Erythroblast (primary cell): ENCODE measurements at regions not wholly inside any gene's neighbourhood (a gene's known extent, or its start where the extent isn't known, plus 50 kb on each side); places are given as distances from the start of the nearest gene placed in this dataset.

Source experiments
- DNase-seq, 2 experiments: peaks; one replicate each; lab custom pipeline; 2025; lab: John Stamatoyannopoulos, UW
- GATA1 ChIP-seq: IDR thresholded peaks from 2 replicates; pipeline ENCODE4 v1.6.1; 2011; ENCODE audit warnings: low read depth, mild to moderate bottlenecking, control low read depth, low read length, moderate library complexity
- POLR2A ChIP-seq: IDR thresholded peaks from 2 replicates; pipeline ENCODE4 v1.6.1; 2011; ENCODE audit warnings: mild to moderate bottlenecking, low read length

DNA sequence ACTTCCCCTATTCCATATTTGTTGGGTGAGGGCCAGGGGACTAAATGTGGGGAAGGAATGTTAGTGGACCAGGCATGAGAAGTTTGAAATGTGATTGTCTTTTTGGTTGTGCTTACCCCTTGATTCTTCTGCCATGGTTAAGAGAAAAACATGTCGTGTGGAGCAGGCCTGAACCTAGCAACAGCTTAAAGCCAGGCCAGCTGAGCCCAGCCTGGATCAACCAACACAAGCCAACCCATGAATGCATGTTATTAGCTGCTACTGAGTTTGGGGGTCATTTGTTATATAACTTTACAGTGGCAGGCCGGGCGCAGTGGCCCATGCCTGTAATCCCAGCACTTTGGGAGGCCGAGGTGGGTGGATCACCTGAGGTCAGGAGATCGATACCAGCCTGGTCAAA is 52.4 kb upstream of the TRIO start:
- TF ChIP-seq POLR2A, result no peak
- no peak for TF ChIP-seq GATA1
- no peak for DNase-seq

GRCh38 chr5:14090290-14090689 is 52.9 kb upstream of the TRIO start:
- DNase-seq, result no peak
- TF ChIP-seq POLR2A, result no peak
- no peak for TF ChIP-seq GATA1

DNA sequence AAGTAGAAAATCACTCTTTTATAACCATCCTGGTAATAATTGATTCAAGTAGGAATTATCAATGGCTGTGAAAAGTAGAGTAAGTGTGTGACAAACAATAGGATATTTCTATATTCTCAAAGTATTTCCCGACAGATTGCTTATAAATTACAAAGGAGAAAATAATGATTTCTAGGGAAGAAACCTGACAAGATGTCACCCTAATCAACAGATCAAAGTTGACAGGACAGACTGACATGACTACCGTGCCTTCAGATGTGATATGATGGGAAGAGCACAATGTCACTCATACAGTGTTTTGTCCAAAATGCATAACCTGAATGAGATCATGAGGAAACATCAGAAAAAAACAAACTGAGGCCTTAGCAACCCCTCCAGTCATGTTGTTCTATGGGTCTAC is 53.9 kb upstream of the TRIO start:
- no peak for DNase-seq
- TF ChIP-seq POLR2A (no peak), GATA1 (no peak)

GRCh38 chr5:14086261-14086660 is 56.9 kb upstream of the TRIO start:
- no peak for DNase-seq
- no peak for TF ChIP-seq POLR2A
- no peak for TF ChIP-seq GATA1

- TF ChIP-seq POLR2A, result no peak
- no peak for TF ChIP-seq GATA1
- DNase-seq, result no peak
Measured at GRCh38 chr5:14082973-14083372, 60.2 kb upstream of the TRIO start.

DNA sequence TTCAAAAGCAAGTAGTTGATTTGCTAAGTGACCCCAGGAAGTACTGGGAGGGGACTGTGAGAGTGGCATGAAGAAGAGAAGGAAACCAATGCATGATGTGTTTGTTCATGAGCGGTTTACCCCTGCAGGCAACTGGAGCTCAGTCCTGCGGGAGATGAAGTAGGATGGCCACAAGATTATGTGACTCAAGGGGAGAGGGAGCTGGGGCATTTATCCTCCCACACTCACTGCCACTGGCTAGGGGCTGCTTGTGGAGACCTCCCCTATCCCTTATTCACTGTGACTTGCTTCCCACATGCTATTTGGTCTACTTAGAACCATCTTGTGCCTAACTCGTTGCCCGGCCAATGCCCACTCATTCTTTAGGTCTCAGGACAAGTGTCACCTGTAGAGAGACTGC is 60.6 kb upstream of the TRIO start:
- TF ChIP-seq POLR2A (no peak), GATA1 (no peak)

DNA sequence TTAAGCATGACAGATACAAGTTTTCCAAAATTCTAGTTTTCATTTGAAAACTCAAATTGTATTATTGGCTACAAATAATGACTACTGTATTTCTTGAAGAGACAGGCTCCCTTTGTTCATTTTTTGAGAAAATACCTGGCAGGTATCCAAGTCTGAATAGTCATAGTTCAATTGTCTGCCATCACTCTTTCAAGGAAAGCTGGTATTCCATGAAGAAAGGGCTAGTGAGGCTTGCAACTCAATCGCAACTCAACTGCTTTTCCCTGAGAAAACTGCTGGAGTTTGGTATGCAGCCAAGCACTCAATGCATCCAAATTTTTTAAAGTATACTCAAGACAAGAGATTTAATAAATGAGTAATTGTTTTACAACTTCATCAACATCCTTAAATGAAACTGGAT is 61.4 kb upstream of the TRIO start:
- no peak for TF ChIP-seq POLR2A
- no peak for TF ChIP-seq GATA1

More for the DNA sequence above, 60.6 kb upstream of the TRIO start:
- no peak for DNase-seq

DNA sequence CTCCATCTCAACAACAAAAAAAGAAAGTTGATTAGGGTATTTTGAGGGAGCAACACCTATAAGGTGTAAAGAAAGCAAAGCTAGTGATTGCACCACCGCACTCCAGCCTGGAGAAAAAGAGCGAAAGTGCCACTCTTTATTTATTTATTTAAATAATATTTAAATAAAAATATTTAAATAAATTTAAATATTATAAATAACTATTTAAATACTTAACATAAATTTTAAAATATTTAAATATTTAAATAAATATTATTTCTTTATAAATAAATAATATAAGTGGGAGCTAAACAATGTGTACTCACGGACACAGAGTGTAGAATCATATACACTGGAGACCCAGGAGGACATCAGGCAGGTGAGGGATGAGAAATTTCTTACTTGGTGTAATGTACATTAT is 64.4 kb upstream of the TRIO start:
- TF ChIP-seq GATA1 (no peak), POLR2A (no peak)
- DNase-seq, result no peak

More for the DNA sequence above, 61.4 kb upstream of the TRIO start:
- DNase-seq, result no peak

- TF ChIP-seq POLR2A (no peak), GATA1 (no peak)
- DNase-seq, result no peak
Measured at GRCh38 chr5:14077501-14077900, 65.6 kb upstream of the TRIO start.

DNA sequence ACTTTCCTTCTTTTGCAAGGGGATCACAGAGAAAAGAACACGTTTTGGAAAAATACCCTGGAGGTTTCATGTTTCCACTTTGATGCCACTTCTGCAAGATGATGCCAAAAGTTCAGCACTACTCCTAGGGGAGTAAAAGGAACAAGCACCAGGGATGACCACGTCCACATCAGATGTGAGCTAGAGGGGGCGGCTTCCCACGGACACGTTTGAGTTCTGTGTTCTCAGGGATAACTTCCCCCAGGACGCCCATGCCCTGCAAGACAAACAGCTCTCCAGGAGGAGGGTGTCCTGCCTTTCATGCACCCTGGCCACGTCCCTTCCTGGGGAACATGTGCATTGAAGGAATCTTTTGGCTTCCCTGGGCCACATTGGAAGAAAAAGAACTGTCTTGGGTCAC is 66.6 kb upstream of the TRIO start:
- TF ChIP-seq GATA1 (no peak), POLR2A (no peak)
- DNase-seq, result no peak

- TF ChIP-seq GATA1 (no peak), POLR2A (no peak)
- DNase-seq, result no peak
Measured at GRCh38 chr5:14075937-14076336, 67.2 kb upstream of the TRIO start.

GRCh38 chr5:14071433-14071832 is 71.7 kb upstream of the TRIO start:
- TF ChIP-seq POLR2A, result no peak
- TF ChIP-seq GATA1, result no peak
- no peak for DNase-seq

DNA sequence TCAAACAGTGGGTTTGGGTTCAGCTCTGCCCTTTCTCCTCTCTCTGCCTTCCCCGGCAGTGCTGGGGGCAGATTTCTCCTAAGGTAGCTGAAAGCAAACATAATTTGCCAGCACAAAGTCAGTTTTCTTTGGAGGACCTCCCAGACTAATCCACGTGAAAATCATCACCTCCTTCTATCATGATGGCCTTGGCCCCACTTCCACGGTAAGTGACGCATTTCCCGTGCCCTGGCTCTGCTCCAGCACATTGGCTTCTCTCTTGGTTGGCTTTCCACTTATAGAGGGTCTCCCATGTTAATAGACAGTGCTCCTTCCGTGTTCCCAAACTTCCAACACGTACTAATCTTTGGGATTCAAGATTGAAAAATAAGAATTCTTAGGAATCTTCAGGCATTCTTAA is 74.1 kb upstream of the TRIO start:
- TF ChIP-seq GATA1, result no peak
- no peak for TF ChIP-seq POLR2A
- no peak for DNase-seq

- DNase-seq, result no peak
- no peak for TF ChIP-seq POLR2A
- no peak for TF ChIP-seq GATA1
Measured at GRCh38 chr5:14068136-14068535, 75.0 kb upstream of the TRIO start.

DNA sequence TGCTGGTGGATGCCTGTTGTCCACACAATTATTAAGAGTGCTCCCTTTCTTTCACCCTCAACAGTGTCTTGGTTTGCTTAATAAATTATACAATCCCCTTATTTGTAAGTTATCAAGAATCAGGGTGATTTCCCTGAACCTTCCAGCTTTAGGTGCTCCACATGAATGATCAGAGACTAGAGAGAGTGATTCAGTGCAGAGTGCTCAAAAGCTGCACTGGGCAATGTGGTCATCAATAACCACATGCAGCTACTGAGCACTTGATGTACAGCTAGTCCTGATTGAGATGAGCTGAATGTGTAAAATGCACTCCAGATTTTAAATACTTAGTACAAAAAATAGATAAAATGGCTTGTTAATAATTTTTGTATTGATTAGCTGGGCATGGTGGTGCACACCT is 76.8 kb upstream of the TRIO start:
- TF ChIP-seq POLR2A (no peak), GATA1 (no peak)
- no peak for DNase-seq

DNA sequence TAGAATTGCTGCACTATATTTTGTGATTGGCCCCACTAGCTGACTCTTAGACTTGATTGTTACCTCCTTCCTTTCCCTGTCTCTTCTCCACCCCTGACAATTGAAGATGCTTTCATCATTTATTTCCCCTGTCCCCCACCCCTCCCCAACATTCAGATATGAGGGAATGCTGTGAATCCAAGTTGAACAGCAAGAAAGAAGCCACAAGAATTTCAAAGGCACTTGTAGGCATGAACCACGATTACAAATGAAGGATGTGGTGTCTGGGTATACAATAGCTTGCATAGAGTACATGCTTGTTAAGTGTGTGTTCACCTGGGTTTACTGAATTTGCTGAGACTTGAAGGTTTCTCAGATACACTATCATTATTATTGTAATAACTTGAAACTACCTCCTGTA is 78.3 kb upstream of the TRIO start:
- no peak for TF ChIP-seq POLR2A
- TF ChIP-seq GATA1, result no peak
- DNase-seq, result no peak
